CD1c-positive myeloid dendritic cell (primary cell): ENCODE measurements at regions not wholly inside any gene's neighbourhood (a gene's known extent, or its start where the extent isn't known, plus 50 kb on each side); places are given as distances from the start of the nearest gene placed in this dataset.
A peak's percentile ranks its signal among the peaks of the same experiment; 100 is the strongest.

Experiments used
- DNase-seq: peaks from one replicate; pipeline ENCODE4 v3.0.0-alpha.2; 2016; ENCODE audit errors: extremely low spot score

DNA sequence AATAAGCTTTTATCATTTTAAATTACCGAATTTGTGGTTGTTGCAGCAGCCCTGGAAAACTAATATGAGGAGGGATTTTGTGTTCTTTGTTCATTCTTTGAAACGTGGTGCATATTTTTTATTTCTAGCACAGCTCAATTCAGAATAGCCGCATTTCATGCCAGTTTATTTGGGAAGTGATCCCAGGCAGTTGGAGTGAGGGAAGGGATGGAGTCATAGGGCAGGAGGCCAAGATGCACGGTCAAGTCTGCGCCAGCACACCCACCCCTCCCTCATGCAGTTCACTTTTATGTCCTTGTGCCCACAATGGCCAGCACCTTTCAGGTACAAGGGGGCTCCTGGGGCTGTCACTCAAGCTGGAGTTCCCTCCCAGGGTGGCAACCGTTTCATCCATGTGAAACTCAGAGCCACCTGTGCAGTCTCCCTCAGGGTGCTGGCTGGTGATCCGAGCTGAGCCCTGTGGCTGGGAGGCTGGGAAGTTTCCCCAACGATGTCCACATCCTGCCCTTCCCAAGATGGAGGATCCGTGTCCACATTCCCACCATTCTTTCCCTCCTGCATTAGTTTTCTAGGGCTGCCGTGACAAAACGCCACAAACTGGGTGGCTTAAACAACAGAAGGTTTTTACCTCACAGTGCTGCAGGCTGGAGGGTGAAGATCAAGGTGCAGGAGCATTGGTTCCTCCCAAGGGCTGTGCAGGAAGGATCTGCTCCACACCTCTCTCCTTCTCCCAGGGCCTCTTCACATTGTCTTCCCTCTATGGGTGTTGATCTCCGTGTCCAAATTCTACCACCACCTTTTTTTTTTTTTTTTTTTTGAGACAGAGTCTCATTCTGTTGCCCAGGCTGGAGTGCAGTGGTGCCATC lies 68.5 kb upstream of the ITGA6 start:
- no peak for DNase-seq

DNA sequence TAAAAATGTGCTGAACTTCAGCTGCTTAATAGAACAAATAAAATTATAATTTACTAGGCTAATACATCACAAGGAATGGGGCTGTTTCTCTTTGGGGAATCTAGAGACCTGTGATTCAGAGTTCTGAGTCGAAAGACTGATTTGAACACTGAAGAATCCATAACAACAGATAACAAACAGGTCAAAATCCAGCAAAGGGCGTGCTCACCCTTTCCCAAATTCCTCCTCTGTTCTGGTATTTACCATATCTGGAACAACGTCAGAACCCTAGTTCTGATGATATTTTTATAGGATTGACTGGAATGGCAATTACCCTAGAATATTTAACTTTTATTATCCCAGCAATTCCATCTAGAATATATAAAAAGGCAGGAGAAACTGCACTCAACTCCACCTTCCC lies 66.0 kb upstream of the ITGA6 start:
- DNase-seq = no peak

GRCh38 chr2:172361840-172362239 lies 65.5 kb upstream of the ITGA6 start:
- DNase-seq = no peak

- no peak for DNase-seq
Observed at GRCh38 chr2:172364261-172364660, 63.1 kb upstream of the ITGA6 start.

GRCh38 chr2:172366596-172367150 lies 60.7 kb upstream of the ITGA6 start:
- DNase-seq = no peak

DNA sequence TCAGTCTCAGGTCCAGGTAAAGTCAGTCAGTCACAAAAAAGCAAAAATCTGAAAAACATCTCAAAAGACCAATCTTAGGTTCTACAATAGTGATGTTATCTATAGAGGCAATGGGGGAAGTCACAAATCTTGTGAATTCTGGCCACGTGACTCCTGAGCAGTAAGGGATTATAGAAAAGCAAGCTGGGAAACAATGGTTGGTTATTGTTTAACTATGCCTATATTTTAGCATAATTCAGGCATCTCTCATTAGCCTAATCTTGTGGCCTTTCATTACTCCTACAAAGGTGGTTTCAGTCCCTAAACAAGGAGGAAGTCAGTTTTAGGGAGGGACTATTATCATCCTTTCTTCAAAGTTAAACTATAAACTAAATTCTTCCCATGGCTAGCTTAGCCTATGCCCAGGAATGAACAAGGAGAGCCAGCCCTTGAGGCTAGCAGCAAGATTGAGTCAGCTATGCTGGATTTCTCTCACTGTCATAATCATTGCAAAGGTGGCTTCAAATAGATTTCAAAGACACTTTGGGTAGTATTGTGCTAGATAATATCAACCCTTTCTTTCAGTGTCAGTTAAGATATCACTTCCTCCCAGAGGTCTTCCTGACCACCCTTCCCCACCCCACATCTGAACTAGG lies 56.4 kb upstream of the ITGA6 start:
- no peak for DNase-seq

GRCh38 chr2:172372436-172372835 lies 55.0 kb upstream of the ITGA6 start:
- no peak for DNase-seq

- no peak for DNase-seq
Observed at GRCh38 chr2:172373076-172373475, 54.3 kb upstream of the ITGA6 start.

GRCh38 chr2:172373766-172374165 lies 53.6 kb upstream of the ITGA6 start:
- peak; percentile 52 for DNase-seq

DNA sequence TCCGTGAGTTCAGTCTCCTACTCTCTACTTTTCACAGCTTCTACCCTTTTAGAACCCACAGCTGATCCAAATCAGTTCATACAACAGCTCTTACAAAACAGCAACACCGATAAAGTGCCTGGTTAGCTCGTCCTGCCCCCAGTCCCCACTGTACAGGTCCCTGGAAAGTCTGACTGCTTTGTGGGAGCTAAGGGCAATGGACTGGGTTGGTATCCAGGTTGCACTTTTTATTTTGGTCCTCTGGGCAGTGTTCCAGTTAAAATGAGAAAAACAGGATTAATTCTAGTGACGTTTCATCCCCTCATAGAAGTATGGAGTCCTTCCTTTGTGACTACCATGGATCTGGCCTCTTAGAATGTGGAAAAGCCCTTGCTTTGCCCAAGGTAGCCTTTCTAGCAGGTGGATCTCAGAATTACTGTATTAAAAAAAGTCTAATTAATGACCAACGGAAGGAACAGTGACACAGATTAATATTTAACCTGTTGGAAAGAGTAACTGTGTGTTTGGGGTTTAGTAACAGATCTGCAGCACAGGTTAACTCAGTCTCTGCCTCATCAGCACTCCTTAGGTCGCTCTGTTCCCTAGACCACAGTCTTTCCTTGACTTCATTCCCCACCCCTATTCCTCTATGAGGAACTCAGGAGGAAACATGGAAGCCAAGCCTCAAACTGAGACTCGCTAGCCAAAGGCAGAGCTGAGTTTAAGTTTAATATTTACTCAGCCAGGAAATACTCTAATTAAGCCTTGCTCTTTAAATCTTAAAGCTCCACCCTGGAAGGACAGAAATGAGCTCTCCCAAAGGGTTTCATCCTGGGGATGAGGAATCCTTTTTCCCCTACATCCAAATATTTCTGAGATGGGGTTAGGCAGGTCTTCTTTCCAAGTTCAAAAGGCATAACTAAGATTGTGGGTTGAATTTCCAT lies 52.8 kb upstream of the ITGA6 start:
- no peak for DNase-seq

DNA sequence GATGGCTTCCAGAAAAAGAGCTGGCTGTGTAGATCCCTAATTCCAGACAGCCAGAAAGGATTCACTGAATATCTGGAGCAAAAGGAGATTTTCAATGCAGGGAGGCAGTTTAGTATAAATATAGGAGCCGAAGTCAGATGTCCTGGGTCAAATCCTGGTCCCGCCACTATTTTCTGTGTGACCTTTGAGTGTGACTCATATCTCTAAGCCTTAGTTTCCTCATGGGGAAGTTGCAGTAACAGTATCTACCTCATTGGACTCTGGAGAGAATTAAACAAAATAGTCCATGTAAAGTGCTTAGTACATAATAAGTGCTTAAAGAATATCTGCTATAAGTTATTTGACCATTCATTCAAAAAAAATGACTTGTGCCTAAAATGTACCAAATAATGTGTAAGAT lies 52.1 kb upstream of the ITGA6 start:
- DNase-seq = peak; percentile 65

GRCh38 chr2:172376016-172376415 lies 51.4 kb upstream of the ITGA6 start:
- DNase-seq = no peak

DNA sequence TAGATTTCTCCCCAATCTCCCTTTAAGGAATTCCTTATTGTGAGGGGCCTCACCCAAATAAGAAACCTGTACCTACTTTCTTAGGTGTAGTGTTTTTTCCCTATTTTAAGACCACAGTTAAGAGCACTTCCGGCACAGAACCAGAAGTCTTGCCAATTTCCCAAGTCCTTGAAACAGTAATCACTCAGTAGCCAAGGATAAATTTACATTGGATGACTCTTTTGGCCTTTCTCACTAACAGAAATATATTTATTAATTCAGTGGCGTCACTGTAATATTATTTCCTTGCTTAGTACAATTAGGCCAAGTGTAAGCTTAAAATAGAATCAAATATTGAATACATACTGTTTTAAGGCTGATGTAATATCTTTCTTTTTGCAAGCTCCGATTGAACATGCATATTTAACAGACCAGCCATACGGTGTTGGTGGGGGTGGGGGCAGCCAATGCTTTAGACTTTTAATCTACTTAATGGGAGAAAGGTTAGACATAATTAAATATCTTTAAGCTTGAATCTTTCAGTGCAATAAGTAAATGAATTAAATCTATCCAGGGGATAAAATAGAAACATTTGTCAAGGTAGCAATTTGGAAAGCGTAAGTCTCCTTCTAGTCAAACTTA lies 50.8 kb upstream of the ITGA6 start:
- DNase-seq = no peak

DNA sequence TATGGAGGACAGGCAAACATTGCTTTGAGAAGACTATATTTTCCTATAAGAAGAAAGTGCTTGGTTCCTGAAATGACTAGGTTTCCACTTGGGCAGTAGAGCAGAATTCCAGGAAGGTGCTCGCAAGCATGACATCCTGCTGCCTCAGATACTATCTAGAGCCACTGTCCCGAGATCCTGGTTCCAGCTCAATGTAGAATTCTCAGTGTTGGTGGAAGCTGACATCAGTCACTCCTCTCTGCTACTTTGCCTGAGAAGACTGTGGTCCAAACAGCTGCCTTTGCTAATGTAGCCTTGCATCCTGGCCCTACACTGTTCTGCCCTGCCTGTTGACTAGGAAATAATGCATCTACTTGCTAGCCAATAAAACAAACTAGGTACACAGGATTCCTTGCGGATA lies 50.0 kb upstream of the ITGA6 start:
- no peak for DNase-seq
